ENCODE measurements at regions not wholly inside any gene's neighbourhood (a gene's known extent, or its start where the extent isn't known, plus 50 kb on each side); places are given as distances from the start of the nearest gene placed in this dataset.

DNA sequence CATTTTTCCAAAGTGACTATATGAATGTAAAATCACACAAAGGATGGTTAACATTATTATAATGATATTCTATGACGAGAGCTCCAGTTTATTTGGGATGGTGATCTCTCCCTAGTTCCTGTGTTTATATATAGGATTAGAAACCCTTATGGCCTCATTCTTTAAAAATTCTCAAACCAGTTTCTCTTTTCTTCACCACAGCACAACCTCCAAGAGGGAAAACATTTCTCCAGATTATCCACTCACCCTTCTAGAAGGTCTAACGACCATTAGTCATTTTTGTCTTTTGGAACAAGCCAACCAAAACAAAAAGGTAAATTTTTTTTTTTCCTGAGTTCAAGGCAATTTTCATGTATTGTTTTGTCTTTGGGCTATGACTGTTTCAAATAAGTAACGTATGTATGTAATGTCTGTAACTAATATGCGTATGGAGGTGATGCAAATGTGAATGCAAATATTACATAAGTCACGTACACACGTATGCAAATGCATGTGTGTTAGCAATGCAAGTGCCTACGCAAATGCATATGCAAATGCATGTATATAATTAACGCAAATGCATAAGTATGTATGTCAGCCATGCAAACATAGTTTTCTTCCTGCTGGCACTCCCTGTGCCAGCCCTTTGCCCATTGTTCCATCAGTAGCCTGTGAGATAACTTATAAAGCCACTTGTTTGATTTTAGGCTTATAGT lies 72.5 kb upstream of the MORC3 start:
- Histone ChIP-seq H3K4me1 (replicated peaks in 1 of 4; ENCODE audit: control insufficient read depth in 3 of 4, insufficient read depth in 4 of 4, low read length in 3 of 4) (peaks cover 3 to 10% (median 6%) of the 10 kb centered on the region in 4 experiments), H3K4ac (replicated peaks; ENCODE audit: insufficient read length, low read depth, low read length) (no peak overlapping the region), H3K9ac (replicated peaks in 1 of 4; ENCODE audit: extremely low read depth in 1 of 4, low read depth in 3 of 4, low read length in 3 of 4) (no peak overlapping the region), H3K9me3 (ENCODE audit: insufficient read depth in 2 of 2, low read depth in 1 of 2, low read length in 1 of 2) (no peaks in the 10 kb centered on the region), H2AK5ac (ENCODE audit: low read depth, low read length) (no peak overlapping the region), H4K20me1 (replicated peaks in 1 of 2; ENCODE audit: control insufficient read depth in 1 of 2, insufficient read depth in 2 of 2, low read length in 2 of 2) (no peaks in the 10 kb centered on the region), H3K23ac (ENCODE audit: insufficient read length) (no peak overlapping the region), H4K5ac (ENCODE audit: insufficient read length, low read depth, low read length) (no peak overlapping the region), H2BK5ac (ENCODE audit: low read depth, low read length) (no peak overlapping the region), H2BK15ac (ENCODE audit: low read length) (no peak overlapping the region), H3K27ac (ENCODE audit: low read depth, low read length) (no peak overlapping the region), H3K56ac (replicated peaks; ENCODE audit: insufficient read length, low read depth, low read length) (no peak overlapping the region), H3K79me2 (ENCODE audit: control insufficient read depth in 1 of 2, insufficient read depth in 2 of 2, low read length in 2 of 2) (no peaks in the 10 kb centered on the region), H4K8ac (ENCODE audit: extremely low read depth, insufficient read depth, low read length) (no peak overlapping the region), H2AFZ (ENCODE audit: low read length) (no peak overlapping the region), H4K91ac (replicated peaks; ENCODE audit: insufficient read length, low read length) (no peak overlapping the region), H3K23me2 (ENCODE audit: low read depth, low read length) (no peaks in the 10 kb centered on the region), H3K18ac (ENCODE audit: extremely low read depth, low read length) (no peak overlapping the region), H3K4me3 (ENCODE audit: extremely low read depth in 1 of 4, insufficient read depth in 2 of 4, low read depth in 3 of 4, low read length in 4 of 4) (no peak overlapping the region), H3K36me3 (ENCODE audit: control insufficient read depth in 2 of 4, insufficient read depth in 4 of 4, low read length in 3 of 4) (0 out of 8 replicates have a peak, but pooled peaks cover 0 to 2% (median 0%) of the 10 kb centered on the region in 4 experiments), H3K79me1 (ENCODE audit: low read depth, low read length) (no peaks in the 10 kb centered on the region), H2BK12ac (ENCODE audit: low read depth, low read length) (no peak overlapping the region), H3K4me2 (ENCODE audit: insufficient read depth in 1 of 2, low read depth in 2 of 2, low read length in 2 of 2) (no peak overlapping the region), H3K27me3 (replicated peaks in 1 of 4; ENCODE audit: control insufficient read depth in 3 of 4, extremely low read depth in 1 of 4, insufficient read depth in 3 of 4, low read length in 3 of 4) (no peaks in the 10 kb centered on the region), H3K14ac (ENCODE audit: insufficient read length) (no peak overlapping the region), H2BK20ac (ENCODE audit: low read length) (no peak overlapping the region), H2BK120ac (replicated peaks; ENCODE audit: low read depth, low read length) (no peak overlapping the region)
- TF ChIP-seq CTBP2 (IDR thresholded peaks at IDR 0.05; ENCODE audit: borderline replicate concordance, insufficient read depth, insufficient read length, low read length): no peak
- no peak for TF ChIP-seq EZH2 (IDR thresholded peaks at IDR 0.05; ENCODE audit: low read depth, low read length, severe bottlenecking)
- no peak for TF ChIP-seq YY1 (IDR thresholded peaks at IDR 0.05; ENCODE audit: low read depth, low read length)
- no peak for TF ChIP-seq KDM4A (IDR thresholded peaks at IDR 0.05; ENCODE audit: low read depth, low read length, severe bottlenecking)
- TF ChIP-seq, protein P1, sequence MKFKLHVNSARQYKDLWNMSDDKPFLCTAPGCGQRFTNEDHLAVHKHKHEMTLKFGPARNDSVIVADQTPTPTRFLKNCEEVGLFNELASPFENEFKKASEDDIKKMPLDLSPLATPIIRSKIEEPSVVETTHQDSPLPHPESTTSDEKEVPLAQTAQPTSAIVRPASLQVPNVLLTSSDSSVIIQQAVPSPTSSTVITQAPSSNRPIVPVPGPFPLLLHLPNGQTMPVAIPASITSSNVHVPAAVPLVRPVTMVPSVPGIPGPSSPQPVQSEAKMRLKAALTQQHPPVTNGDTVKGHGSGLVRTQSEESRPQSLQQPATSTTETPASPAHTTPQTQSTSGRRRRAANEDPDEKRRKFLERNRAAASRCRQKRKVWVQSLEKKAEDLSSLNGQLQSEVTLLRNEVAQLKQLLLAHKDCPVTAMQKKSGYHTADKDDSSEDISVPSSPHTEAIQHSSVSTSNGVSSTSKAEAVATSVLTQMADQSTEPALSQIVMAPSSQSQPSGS (IDR thresholded peaks at IDR 0.05; ENCODE audit: low read length): no peak
- TF ChIP-seq JUN (IDR thresholded peaks at IDR 0.05; ENCODE audit: low read depth, low read length): no peak
- no peak for TF ChIP-seq PHF8 (conservative IDR thresholded peaks at IDR 0.05; ENCODE audit: low read depth, low read length)
- TF ChIP-seq SIRT6 (IDR thresholded peaks at IDR 0.05; ENCODE audit: low read length): no peak
- 87% methylated on average over 8 of the region's 8 CpGs; no CpG with 5 or more reads in 1 of the 2 experiments for WGBS, 2 experiments (ENCODE audit: extremely low coverage in 1 of 2, insufficient coverage in 1 of 2, insufficient read length in 1 of 2, insufficient replicate concordance in 2 of 2, low coverage in 1 of 2, low lambda C conversion rate in 2 of 2, missing lambda C conversion rate in 1 of 2)
- DNase-seq (ENCODE audit: low read depth in 1 of 2, low spot score in 2 of 2): no peak
- no peak for FAIRE-seq
- ChIA-PET POLR2A (ENCODE audit: partially characterized antibody) (interaction anchor here (1.9 kb wide), 1 partner anchor 75 kb away, joined by 6 read pairs; no protein-coding TSS in a partner anchor), CTCF (ENCODE audit: partially characterized antibody) (interaction anchor here (1.7 to 6.0 kb wide), 6 partner anchors 14 to 83 kb away, joined by 4 to 54 read pairs (median 12); no protein-coding TSS in a partner anchor)

Measured in H1 (cell line).